Muscle layer of colon (tissue), 2 donors: ENCODE measurements at regions not wholly inside any gene's neighbourhood (a gene's known extent, or its start where the extent isn't known, plus 50 kb on each side); places are given as distances from the start of the nearest gene placed in this dataset.
"Not testable (repeated sequence)": the region's sequence is repeated elsewhere in the genome, so short reads cannot be mapped to it uniquely, and the experiment has no call there.

Experiments used
- H3K27ac ChIP-seq: one replicate; pipeline ENCODE4 v1.7.0; 2013; ENCODE audit warnings: low read depth, mild to moderate bottlenecking, low read length, moderate library complexity
- H3K27me3 ChIP-seq, 2 donors: one replicate each; pipeline ENCODE4 v1.7.0; 2013; ENCODE audit warnings: low read length in 2 of 2, mild to moderate bottlenecking in 2 of 2; ENCODE audit not compliant: insufficient read depth in 2 of 2, control insufficient read depth in 1 of 2
- H3K36me3 ChIP-seq: one replicate; pipeline ENCODE4 v1.7.0; 2013; ENCODE audit warnings: mild to moderate bottlenecking, low read length; ENCODE audit not compliant: insufficient read depth
- H3K4me1 ChIP-seq: one replicate; pipeline ENCODE4 v1.7.0; 2013; ENCODE audit warnings: mild to moderate bottlenecking, low read length; ENCODE audit not compliant: insufficient read depth
- H3K4me3 ChIP-seq, 2 donors: one replicate each; pipeline ENCODE4 v1.7.0; 2013; ENCODE audit warnings: low read length in 2 of 2, low read depth in 1 of 2, mild to moderate bottlenecking in 1 of 2, moderate library complexity in 1 of 2
- H3K9ac ChIP-seq: one replicate; pipeline ENCODE4 v1.7.0; 2013; ENCODE audit warnings: low read length
- H3K9me3 ChIP-seq: one replicate; pipeline ENCODE4 v1.7.0; 2013; ENCODE audit warnings: mild to moderate bottlenecking, low read length
- donor health status: abdominal sarcoma.
- donor health status: Adenocarcinoma of cecum.

DNA sequence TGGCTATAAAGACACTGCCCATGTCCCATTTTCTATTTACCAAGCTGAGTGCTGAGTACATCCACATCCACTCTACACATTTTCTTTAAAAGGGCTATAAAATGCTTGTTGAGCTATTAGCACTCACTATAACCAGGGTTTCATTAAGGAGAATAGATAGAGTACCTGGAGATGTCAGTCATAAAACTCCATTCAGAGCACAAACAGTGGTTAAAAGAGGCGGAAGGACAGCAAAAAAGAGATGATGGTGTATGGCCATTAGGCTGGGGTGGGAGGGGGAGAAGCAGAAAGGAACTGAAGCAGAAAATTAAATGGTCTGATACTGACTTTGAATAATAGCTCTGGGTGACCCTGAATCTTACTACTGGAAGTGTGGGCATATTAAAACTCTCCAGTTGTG is 609.9 kb upstream of the MAP3K7 start:
- Histone ChIP-seq H3K4me1 (no peaks in the 10 kb centered on the region), H3K4me3 (no peak overlapping the region), H3K27ac (no peak overlapping the region), H3K9ac (no peak overlapping the region), H3K27me3 (no peaks in the 10 kb centered on the region), H3K36me3 (no peaks in the 10 kb centered on the region), H3K9me3 (no peaks in the 10 kb centered on the region)

DNA sequence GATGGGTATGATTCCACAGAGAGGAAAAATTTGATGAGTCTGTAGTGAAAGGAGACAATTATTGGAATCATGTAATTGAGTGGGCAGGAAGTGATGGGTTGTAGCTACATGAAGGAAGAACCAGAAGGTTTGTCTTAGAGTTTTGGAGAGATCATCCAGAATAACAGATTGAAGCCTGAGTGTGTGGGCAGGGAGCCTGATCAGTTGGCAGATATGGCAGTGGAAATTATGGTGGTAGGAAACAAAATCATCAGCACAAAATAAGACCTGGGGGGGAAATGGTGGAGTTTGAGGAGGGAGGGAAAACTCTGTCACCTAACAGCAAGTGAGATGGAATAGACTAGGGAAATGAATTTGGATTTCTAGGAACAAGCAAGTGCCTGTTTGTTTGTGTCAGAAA is 606.6 kb upstream of the MAP3K7 start:
- H3K9me3 ChIP-seq = no peaks in the 10 kb centered on the region
- H3K4me3 ChIP-seq = no peak overlapping the region
- H3K4me1 ChIP-seq = no peaks in the 10 kb centered on the region

DNA sequence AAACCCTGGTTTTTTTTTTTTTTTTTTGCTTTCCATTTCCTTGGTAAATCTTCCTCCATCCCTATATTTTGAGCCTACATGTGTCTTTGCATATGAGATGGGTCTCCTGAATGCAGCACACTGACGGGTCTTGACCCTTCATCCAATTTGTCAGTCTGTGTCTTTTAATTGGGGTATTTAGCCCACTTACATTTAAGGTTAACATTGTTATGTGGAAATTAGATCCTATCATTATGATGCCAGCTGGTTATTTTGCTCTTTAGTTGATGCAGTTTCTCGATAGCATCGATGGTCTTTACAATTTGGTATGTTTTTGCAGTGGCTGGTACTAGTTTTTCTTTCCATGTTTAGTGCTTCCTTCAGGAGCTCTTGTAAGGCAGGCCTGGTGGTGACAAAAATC is 603.2 kb upstream of the MAP3K7 start:
- H3K27me3 ChIP-seq, H3K4me1 ChIP-seq, H3K9me3 ChIP-seq, H3K9ac ChIP-seq, H3K27ac ChIP-seq, H3K36me3 ChIP-seq, H3K4me3 ChIP-seq: not testable (repeated sequence)

More for the DNA sequence above, 606.6 kb upstream of the MAP3K7 start:
- Histone ChIP-seq H3K27ac (no peak overlapping the region), H3K27me3 (no peaks in the 10 kb centered on the region), H3K9ac (no peak overlapping the region), H3K36me3 (no peaks in the 10 kb centered on the region)

DNA sequence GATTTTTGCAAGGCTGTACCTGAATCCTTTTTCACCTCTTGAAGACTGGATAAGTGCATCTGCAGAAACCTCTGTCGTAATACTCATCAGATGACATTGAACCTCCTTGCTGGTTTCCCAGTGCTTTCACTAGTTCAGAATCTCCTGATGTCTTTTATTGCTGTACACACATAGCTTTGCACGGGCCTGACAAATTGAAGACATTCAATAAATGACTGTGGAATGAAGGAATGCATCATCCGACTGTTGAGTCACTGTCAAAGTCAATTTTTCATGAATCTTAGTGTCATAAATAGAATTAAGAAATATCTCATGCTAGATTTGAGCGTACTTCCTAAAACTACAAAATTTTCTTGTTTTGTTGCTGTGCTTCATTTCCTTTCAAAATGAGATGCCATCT is 598.2 kb upstream of the MAP3K7 start:
- H3K4me1 ChIP-seq = no peaks in the 10 kb centered on the region
- no peaks in the 10 kb centered on the region for H3K36me3 ChIP-seq
- no peaks in the 10 kb centered on the region for H3K9me3 ChIP-seq
- no peak overlapping the region for H3K9ac ChIP-seq
- no peaks in the 10 kb centered on the region for H3K27me3 ChIP-seq
- H3K27ac ChIP-seq = no peak overlapping the region
- H3K4me3 ChIP-seq = no peak overlapping the region

DNA sequence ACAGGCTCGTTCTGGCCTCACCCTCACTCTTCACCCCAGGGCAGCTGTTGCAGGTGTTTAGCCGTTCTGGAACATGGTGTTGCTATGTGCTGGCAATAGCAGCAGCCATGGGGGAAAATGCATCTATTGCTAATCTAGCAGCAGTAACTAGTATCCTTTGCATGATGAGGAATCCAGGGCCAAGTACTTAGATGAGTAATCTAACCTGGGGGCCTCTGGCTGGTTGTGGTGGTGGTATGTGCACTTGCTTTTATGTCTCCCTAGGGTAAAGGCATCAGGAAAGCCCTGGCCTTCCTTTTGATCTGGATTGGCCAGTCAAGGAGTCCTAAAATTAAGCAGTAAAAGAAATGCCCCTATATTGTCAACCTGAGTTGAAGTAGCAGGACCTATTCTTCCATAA is 594.5 kb upstream of the MAP3K7 start:
- Histone ChIP-seq H3K4me1 (no peaks in the 10 kb centered on the region), H3K4me3 (no peak overlapping the region), H3K9me3 (no peaks in the 10 kb centered on the region), H3K27ac (no peak overlapping the region), H3K27me3 (no peaks in the 10 kb centered on the region), H3K36me3 (no peaks in the 10 kb centered on the region), H3K9ac (no peak overlapping the region)

DNA sequence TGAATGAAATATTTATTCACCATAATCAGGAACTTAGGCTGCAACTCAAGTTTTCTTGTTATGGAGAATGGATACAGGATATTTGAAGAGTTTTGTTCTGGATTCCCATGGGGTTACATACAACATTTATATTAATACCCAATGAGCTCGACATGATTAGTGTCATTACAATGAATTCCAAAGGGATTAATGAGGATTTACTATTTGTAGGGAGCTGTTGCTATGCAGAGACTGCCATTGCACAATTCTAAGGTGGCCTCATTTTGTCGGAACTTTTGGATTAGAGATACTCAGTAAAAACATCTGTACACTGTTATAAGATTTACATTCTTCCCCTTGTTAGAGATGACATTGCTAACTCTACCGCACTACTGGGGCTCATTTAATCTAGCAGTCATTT is 586.8 kb upstream of the MAP3K7 start:
- Histone ChIP-seq H3K4me1 (no peaks in the 10 kb centered on the region), H3K36me3 (no peaks in the 10 kb centered on the region), H3K27ac (no peak overlapping the region), H3K27me3 (no peaks in the 10 kb centered on the region), H3K4me3 (no peak overlapping the region), H3K9ac (no peak overlapping the region), H3K9me3 (no peaks in the 10 kb centered on the region)

DNA sequence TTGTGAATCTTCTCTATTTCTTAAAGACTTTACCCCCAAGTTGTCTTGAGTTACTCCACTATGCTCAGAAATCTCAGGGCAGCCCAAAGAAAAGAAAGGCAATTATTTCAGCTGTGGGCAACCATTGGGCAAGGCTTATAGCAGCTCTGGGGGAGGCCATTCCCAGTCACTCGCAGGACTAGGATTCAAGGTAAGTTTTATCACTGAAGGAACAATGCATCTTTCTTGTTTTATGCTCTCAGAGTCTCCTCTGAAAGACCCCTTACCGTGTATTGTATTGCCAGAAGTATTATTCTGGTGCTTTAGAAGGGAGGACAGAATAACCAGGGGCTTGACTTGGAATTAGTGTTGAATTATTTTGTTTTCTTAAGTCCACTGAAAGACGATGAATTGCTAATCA is 586.3 kb upstream of the MAP3K7 start:
- no peaks in the 10 kb centered on the region for H3K36me3 ChIP-seq
- no peak overlapping the region for H3K27ac ChIP-seq
- no peak overlapping the region for H3K4me3 ChIP-seq
- no peaks in the 10 kb centered on the region for H3K27me3 ChIP-seq
- H3K9ac ChIP-seq = no peak overlapping the region
- no peaks in the 10 kb centered on the region for H3K9me3 ChIP-seq
- no peaks in the 10 kb centered on the region for H3K4me1 ChIP-seq

DNA sequence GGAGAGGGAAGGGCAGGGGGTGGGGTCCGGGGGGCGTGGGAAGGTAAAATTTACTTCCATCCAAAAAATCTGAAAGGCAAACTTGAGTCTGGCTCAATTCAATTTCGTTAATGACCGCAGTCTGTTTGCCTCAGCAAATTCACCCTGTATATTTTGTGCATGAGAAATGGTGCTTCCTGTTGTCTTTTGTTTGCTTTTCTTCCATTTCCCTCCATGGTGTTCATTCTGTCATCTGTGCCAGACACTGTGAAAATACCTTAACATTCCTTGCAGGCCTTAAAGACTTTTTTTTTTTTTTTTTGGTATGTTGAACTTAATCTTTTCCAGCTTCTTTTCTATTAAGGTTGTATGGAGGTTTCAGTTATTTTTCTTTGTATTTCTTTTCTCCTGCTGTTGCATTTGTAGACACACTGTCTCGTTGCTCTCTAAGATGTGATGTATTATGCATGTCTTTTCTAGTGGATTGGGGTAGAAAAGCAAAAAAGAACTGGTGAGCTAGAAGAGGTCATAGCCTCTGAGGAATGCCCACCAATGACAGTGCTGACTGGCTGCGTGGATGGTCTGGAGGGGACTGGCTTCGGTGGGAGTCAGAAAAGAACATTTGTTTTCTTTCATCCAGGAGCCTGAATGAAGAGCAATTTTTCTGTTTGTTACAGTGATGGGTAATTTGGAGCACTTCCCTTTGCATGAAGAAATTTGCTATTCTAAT is 585.0 kb upstream of the MAP3K7 start:
- H3K27me3 ChIP-seq = no peaks in the 10 kb centered on the region
- H3K36me3 ChIP-seq = no peaks in the 10 kb centered on the region
- no peak overlapping the region for H3K9ac ChIP-seq
- H3K4me3 ChIP-seq = no peak overlapping the region
- no peak overlapping the region for H3K27ac ChIP-seq
- no peaks in the 10 kb centered on the region for H3K4me1 ChIP-seq
- no peaks in the 10 kb centered on the region for H3K9me3 ChIP-seq

DNA sequence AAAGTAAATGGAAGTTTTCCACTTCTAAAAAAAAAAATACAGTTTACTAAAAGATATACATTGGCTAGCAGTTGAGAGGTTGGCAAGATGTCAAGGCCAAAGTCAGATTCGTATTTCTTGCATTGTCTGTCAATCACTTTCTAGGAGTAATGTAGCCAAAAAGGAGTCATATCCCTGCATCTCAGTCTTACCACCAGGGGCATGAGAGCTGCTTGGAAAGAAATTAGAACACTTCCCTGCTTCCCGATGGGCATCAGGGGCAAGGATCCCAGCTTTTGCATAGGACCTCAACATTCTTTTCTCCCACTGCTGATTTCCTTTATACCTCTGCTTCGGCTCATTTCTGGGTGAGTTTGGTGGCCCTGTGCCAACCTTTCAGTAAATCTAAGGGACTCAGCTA is 581.0 kb upstream of the MAP3K7 start:
- H3K36me3 ChIP-seq = no peaks in the 10 kb centered on the region
- no peaks in the 10 kb centered on the region for H3K9me3 ChIP-seq
- no peaks in the 10 kb centered on the region for H3K27me3 ChIP-seq
- H3K9ac ChIP-seq = no peak overlapping the region
- no peak overlapping the region for H3K27ac ChIP-seq
- H3K4me1 ChIP-seq = no peaks in the 10 kb centered on the region
- no peak overlapping the region for H3K4me3 ChIP-seq

DNA sequence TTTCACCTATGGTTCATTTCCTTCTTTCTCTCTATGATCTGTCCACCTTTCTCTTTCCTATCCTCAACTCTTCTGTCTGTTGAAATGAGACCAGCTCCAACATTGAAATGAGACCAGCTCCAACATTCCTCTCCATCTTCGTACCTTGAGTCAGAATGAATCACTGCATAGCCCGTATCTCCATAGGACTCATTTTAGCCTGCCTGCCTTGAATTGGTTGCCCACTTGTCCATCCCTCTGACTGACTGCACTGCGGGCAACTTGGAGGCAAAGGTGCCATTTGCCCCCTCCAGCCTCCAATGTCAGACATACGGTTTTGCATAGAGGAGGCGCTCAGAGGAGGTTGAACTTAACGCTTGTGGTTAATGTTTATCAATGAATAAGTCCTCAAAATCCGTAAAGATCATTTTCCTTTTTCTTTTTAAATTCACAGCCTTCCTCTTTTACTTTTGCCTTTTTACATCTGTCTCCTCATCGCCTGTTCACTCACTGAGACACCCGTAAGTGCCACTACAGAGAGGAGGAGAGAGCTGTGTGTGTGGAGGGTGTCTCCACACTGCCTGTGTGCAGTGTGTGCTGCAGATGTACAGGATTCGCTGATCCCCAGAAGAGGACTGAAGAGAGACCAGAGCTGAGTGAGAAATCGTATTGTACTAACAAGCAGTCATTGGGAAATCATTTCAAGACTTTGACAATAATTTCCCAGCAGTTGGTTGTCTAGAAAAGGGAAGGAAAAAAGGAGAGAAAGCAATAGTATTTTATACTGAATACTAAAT is 579.6 kb upstream of the MAP3K7 start:
- H3K9ac ChIP-seq = no peak overlapping the region
- no peak overlapping the region for H3K4me3 ChIP-seq
- H3K36me3 ChIP-seq = no peaks in the 10 kb centered on the region
- H3K9me3 ChIP-seq = no peaks in the 10 kb centered on the region
- no peak overlapping the region for H3K27ac ChIP-seq
- H3K4me1 ChIP-seq = no peaks in the 10 kb centered on the region
- no peaks in the 10 kb centered on the region for H3K27me3 ChIP-seq

DNA sequence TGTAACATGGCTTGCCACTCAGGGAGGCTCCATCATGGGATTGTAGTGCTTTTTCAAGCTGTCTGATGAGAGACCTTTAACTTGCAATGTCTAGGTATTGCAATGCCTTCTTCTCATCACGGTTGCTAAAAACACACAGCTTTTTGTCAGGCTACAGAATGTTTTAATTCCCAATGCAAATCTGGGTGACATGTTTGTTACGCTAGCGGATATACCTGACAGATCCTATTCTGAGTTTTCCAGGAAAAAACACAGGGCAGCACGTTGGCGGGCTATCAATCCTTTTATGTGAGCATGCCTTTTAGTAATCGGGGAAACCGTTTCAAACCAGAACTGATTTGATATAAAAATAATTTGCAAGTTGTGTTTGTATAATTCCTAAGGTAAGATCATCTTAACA is 577.2 kb upstream of the MAP3K7 start:
- Histone ChIP-seq H3K27ac (no peak overlapping the region), H3K27me3 (no peaks in the 10 kb centered on the region), H3K36me3 (no peaks in the 10 kb centered on the region), H3K9ac (no peak overlapping the region), H3K9me3 (no peaks in the 10 kb centered on the region), H3K4me1 (no peaks in the 10 kb centered on the region), H3K4me3 (no peak overlapping the region)

DNA sequence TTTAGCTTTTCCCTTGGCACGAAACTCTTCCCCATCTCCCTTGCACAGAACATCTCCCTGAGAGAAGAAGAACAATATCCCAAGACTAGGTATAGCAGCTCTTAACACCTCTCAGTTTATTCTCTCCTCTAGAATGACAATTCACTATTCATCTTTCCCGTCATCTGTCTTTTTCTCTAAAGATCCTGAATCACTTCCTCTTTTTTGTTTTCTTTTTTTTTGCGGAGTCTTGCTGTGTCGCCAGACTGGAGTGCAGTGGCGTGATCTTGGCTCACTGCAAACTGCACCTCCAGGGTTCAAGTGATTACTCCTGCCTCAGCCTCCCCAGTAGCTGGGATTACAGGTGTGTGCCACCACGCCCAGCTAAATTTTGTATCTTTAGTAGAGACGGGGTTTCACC is 574.4 kb upstream of the MAP3K7 start:
- H3K9me3 ChIP-seq = no peaks in the 10 kb centered on the region
- no peaks in the 10 kb centered on the region for H3K4me1 ChIP-seq
- no peaks in the 10 kb centered on the region for H3K36me3 ChIP-seq
- H3K27me3 ChIP-seq = no peaks in the 10 kb centered on the region
- H3K4me3 ChIP-seq = no peak overlapping the region
- no peak overlapping the region for H3K9ac ChIP-seq
- no peak overlapping the region for H3K27ac ChIP-seq
